ENCODE measurements at regions not wholly inside any gene's neighbourhood (a gene's known extent, or its start where the extent isn't known, plus 50 kb on each side); places are given as distances from the start of the nearest gene placed in this dataset.

DNA sequence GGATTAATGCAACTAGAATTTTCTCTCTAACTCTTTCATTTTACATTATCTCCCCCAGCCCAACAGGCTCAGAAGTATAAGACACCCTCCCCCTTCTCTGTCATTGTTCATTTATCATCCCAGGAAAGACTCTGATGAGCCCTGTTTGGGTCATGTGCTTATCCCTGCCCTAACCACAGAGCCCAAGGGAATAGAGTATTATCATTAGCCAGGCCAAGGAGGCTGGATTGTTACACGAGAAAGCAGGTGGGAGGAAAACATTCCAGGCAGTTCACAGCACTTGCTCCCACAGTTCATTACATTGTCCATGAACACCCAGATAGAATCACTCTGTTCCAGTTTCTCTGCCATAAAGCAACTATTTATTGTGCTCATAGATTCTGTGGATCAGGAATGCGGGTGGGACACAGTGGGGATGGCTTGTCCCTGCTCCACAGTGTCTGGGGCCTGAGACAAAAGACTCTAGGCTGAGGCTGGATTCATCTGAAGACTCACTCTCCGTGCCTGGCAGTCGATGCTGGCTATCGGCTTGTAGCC, 59.5 kb upstream of the TMEM215 start:
- TF ChIP-seq, protein P1, sequence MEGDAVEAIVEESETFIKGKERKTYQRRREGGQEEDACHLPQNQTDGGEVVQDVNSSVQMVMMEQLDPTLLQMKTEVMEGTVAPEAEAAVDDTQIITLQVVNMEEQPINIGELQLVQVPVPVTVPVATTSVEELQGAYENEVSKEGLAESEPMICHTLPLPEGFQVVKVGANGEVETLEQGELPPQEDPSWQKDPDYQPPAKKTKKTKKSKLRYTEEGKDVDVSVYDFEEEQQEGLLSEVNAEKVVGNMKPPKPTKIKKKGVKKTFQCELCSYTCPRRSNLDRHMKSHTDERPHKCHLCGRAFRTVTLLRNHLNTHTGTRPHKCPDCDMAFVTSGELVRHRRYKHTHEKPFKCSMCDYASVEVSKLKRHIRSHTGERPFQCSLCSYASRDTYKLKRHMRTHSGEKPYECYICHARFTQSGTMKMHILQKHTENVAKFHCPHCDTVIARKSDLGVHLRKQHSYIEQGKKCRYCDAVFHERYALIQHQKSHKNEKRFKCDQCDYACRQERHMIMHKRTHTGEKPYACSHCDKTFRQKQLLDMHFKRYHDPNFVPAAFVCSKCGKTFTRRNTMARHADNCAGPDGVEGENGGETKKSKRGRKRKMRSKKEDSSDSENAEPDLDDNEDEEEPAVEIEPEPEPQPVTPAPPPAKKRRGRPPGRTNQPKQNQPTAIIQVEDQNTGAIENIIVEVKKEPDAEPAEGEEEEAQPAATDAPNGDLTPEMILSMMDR (conservative IDR thresholded peaks at IDR 0.05 in 1 of 2, IDR thresholded peaks at IDR 0.05 in 1 of 2; ENCODE audit: extremely low read depth in 1 of 2, insufficient read depth in 1 of 2, low read depth in 1 of 2, low read length in 2 of 2): no peak
- no peak for TF ChIP-seq EZH2 (IDR thresholded peaks at IDR 0.05; ENCODE audit: borderline replicate concordance, low read length)
